ENCODE measurements at regions not wholly inside any gene's neighbourhood (a gene's known extent, or its start where the extent isn't known, plus 50 kb on each side); places are given as distances from the start of the nearest gene placed in this dataset.

DNA sequence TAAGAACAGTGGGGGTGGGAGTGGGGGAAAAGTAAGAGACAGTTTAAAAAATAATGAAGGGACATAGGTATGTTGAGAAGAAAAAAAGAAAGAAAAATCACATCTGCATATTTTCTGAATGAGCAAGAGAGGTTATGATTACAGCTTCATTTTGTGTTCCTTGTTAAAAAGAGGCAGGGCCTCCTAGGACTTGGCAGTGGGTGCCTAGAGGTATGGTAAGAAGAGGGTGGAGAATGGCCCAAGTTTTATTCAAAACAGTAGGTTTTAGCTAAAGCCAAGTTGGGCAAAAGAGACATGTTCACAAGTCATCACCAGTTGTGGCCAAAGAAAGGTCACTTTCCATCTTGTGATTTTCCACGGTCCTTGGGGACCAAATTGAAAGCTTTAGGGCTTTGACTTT is 643.4 kb downstream of the CCDC171 start:
- Histone ChIP-seq H2BK120ac (ENCODE audit: low read depth, low read length, poor library complexity, severe bottlenecking) (no peak overlapping the region), H3K23me2 (ENCODE audit: insufficient read length, low read depth, low read length, poor library complexity, severe bottlenecking) (no peaks in the 10 kb centered on the region), H4K5ac (ENCODE audit: insufficient read length, low read depth, low read length) (no peak overlapping the region), H4K91ac (ENCODE audit: insufficient read length, low read depth, low read length) (no peak overlapping the region), H3K56ac (ENCODE audit: insufficient read length, low read depth, low read length) (no peak overlapping the region), H3K79me2 (ENCODE audit: insufficient read depth, low read length) (no peaks in the 10 kb centered on the region), H3K23ac (ENCODE audit: insufficient read length, low read depth, low read length) (no peak overlapping the region), H3K9me3 (ENCODE audit: control insufficient read depth, low read depth, low read length) (no peaks in the 10 kb centered on the region), H3K4me1 (ENCODE audit: insufficient read depth, low read length) (no peaks in the 10 kb centered on the region; the same call in 1 of the 2 replicates), H2AFZ (ENCODE audit: low read length) (no peak overlapping the region), H3K18ac (ENCODE audit: insufficient read length, low read depth, low read length) (no peak overlapping the region), H3K27me3 (ENCODE audit: insufficient read depth, low read length) (peaks cover 2% of the 10 kb centered on the region; the same call in 1 of the 2 replicates), H2AK5ac (ENCODE audit: insufficient read length, low read length) (no peak overlapping the region), H2BK5ac (ENCODE audit: insufficient read length, low read length) (no peak overlapping the region), H3K4me2 (ENCODE audit: insufficient read depth, insufficient read length, low read length) (no peak overlapping the region), H4K20me1 (ENCODE audit: control insufficient read depth, insufficient read depth, insufficient read length) (no peaks in the 10 kb centered on the region), H2BK20ac (ENCODE audit: low read depth, low read length, poor library complexity, severe bottlenecking) (no peak overlapping the region), H3K27ac (ENCODE audit: insufficient read length, low read depth, low read length) (no peak overlapping the region), H3T11ph (ENCODE audit: low read length) (no peak overlapping the region), H3K79me1 (ENCODE audit: insufficient read depth, low read depth, low read length, poor library complexity, severe bottlenecking) (no peaks in the 10 kb centered on the region), H3K9ac (ENCODE audit: extremely low read depth, insufficient read length, low read length) (no peak overlapping the region), H3K4ac (ENCODE audit: low read depth, low read length) (no peak overlapping the region), H4K8ac (replicated peaks; ENCODE audit: insufficient read length, low read depth, low read length) (no peak overlapping the region), H2BK12ac (ENCODE audit: insufficient read length, low read depth, low read length) (no peak overlapping the region), H2BK15ac (ENCODE audit: low read depth, low read length) (no peak overlapping the region), H3K14ac (ENCODE audit: insufficient read depth, low read length) (no peak overlapping the region)
- Mint-ChIP-seq H3K4me3 (no peak overlapping the region), H3K4me1 (peaks cover 18% of the 10 kb centered on the region in 2 experiments), H3K9me3 (no peaks in the 10 kb centered on the region), H3K27me3 (ENCODE audit: low read depth) (no peaks in the 10 kb centered on the region), H3K36me3 (ENCODE audit: insufficient read depth in 1 of 3, low read depth in 3 of 3) (no peaks in the 10 kb centered on the region), H3K27ac (no peak overlapping the region)
- DNase-seq = no peak
- TF ChIP-seq CTCF (conservative IDR thresholded peaks at IDR 0.05) = no peak
- no CpG with 5 or more reads among the region's 1 CpG for WGBS (ENCODE audit: extremely low coverage, insufficient read length, low lambda C conversion rate)
